NCI-H69 (cell line): ENCODE measurements at regions not wholly inside any gene's neighbourhood (a gene's known extent, or its start where the extent isn't known, plus 50 kb on each side); places are given as distances from the start of the nearest gene placed in this dataset.
"Not testable (repeated sequence)": the region's sequence is repeated elsewhere in the genome, so short reads cannot be mapped to it uniquely, and the experiment has no call there.

Experiments used
- DNase-seq: peaks from one replicate; lab custom pipeline; 2025; lab: John Stamatoyannopoulos, UW

DNA sequence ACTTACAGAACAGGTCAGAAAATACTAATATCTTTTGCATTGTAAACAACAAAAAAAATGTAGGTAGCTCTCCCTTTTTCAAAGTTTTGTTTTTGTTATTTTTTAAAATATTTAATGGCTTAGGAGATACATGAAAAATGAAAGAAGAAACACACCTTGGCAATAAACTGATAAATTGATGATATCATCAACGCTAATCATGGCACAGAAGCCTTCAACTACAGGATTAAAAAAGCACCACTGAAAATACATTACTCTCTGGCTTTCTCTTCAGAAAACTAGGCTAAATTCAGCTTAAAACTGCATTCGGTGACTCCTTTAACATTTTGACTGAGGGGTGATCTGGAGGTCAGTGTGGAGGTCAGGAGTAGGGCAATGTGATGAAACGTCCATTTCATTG, 1018.8 kb upstream of the FANCL start:
- DNase-seq, result no peak

DNA sequence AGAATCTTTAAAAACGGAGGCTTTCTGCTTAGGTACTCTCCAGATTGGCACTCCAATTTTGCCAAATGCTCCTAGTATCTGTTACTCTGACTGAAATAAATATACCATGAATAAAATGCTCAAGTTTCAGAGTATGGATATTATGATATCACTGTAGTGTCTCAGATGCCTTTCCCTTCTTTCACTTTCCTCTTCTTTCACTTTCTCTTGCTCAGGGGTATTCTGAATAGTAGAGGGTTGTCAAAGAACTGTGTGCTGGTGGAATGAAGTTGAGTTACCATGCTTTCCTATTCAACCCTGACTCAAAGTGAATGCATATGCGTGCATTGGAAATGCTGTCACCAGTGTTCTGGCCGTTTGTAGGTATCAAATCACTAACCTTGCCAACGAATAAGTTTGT, 1015.2 kb upstream of the FANCL start:
- no peak for DNase-seq

DNA sequence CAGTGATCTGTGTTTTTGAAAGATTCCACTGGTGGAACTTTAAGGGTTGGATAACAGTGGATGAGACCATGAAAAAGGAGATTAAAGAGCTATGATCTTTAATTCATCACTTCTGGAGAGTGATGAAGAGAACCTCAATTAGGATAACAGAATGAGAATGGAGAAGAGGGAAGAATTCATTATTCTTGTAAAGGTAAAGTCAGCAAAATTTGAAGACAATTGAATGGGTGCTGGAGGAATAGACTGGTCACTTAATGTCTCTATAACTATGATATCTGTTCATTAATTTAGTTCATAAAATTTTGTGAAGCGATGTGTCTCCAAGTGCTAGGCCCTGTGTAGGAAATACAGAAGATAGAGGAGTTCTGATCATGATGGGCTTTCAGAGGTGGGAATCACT, 1013.2 kb upstream of the FANCL start:
- DNase-seq, result no peak

DNA sequence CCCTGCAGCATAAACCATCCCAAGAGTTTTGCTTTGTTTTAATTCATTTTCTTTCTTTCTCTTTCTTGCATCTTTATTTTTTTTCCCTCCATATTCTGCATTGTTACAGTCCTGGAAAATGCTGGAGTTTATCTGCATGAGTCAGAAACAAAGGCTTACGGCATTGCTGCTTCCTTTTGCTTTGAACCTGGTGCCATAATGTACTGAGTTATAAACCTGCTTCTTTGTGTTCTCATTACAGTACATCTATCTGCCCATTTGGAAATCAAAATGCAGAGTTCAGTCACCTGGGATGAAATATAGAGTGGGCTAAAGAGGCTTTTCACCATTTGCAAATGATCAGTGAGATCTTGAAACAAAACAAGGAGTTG, 1009.2 kb upstream of the FANCL start:
- DNase-seq, result no peak

DNA sequence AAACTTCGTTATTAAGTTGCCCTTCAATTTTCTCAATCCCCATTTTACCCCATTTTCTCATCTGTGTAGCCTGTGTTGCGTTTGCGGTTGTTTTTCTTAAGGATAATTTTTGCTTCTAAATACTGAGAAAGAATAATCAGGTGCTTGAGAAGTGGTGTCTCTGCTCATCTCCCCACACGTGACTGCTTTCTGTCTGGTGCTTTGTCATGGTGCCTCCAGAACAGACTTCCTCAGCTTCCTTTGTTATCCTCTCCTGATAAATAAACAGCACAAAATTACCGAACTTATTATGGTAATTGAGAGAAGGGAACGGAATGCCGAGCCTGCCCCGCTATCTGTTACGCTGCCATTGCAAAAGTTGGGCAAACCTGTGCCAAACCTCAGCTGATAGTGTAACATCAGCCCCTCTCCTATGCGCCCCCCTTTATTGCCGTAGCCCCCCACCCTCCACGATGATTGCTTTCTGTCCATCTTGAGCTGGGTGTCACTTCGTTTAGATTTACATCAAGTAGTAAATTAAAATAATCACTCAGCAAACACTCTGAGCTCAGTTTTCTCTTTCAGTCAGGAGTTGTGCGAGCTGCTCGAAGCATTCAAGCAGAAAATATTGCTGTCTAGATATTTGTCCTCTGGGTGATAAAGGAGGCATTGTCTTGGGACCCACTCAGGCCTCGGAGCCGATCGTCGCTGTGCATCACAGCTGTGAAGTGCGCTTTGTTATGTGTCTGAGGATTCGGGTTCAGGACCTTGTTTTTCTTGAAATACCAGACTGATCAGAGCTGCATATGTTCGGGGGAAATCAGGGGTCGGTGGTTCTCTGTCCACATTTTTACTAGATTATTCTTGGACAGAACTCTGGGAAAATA, 1008.5 kb upstream of the FANCL start:
- peak; percentile 57 for DNase-seq

DNA sequence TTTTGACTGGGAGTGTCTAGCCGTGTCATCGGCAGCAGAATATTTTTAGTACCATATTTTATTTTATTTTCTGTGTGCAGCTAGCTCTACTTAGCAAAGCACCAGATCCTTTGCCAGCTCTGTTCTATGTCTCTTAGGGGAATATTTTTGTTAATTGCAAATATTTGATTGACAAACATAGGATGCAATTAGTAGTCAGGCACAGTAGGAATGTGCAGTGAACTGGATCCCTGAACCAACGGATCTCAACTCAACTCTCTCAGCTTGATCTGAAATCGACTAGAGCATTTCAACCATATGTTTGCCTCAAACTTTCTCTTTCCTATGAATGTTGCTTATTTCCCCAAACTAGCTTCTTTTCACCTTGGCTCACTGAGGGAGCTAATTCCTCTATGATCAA, 998.0 kb upstream of the FANCL start:
- peak; percentile 66 for DNase-seq

DNA sequence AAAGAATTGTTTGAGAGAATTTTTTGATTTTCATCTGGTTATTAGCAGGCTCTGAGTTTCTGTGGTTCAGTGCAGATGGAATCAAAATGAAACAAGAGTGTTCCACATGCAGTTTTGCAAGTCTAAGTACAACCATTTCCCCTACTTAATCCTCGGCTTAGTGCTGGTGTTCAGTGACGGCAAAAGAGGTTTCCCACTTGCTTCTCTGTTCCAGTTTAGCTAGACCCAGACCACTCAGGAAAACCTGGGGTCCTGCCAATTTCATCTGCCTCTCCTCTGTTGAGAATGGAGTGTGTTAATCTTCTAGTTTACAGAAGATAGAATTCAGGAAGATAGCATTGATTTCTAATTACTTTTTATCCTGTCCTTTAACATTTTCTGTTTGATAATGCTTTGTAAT, 996.2 kb upstream of the FANCL start:
- no peak for DNase-seq

DNA sequence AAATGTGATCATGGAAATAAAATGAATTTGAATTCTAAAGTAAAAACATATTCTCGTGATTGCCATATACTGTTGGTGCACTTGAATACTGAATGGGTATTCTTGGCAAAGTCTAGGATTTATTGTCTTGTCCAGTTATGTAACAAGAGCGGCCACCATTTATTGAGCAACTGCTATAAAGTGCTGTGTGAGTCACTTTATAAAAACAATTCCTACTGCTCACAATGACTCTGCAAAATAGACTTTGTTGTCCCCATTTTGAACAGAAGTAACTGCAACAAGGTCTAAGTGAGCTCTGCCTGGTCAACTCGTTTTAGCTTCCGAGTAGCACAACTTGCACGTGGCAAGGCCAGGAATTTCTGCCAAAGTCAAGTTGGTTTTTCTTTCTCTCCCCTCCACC, 995.6 kb upstream of the FANCL start:
- no peak for DNase-seq

DNA sequence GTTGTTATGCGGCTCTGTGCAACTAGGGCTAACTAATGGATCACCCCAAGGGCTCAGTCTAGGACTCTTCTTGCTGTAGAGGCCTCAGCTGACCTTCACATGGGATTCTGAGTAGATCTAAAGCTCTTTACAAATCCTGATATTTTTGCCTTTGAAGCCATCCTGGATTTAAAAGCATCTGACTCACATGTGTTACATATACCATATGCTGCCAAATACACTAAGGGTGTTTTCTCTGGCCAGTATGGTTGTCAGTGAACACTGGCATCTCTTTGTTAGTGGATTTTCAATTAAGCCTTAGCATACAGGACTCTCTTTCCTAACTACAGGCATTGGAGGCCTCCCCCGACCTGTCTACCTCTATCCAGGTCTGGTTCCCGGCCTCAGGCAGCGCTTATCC, 992.8 kb upstream of the FANCL start:
- no peak for DNase-seq

DNA sequence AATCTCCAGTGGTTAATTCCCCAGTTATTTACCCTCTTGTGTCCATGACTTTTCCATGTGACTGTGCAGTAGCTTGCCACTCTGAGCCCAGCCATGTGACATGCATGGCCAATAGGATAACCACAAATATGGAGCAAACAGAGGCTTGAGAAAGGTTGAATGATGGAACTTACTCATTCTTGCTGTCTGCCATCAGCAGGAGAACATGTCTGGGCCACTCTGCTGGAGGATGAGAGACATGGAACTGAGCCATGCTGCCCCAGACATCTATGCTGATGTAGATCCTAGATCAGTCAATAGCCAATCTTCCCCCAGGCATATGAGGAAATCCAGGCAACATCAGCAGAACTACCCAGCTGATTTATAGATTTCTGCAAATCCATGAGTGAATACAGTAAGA, 992.3 kb upstream of the FANCL start:
- DNase-seq, result no peak

DNA sequence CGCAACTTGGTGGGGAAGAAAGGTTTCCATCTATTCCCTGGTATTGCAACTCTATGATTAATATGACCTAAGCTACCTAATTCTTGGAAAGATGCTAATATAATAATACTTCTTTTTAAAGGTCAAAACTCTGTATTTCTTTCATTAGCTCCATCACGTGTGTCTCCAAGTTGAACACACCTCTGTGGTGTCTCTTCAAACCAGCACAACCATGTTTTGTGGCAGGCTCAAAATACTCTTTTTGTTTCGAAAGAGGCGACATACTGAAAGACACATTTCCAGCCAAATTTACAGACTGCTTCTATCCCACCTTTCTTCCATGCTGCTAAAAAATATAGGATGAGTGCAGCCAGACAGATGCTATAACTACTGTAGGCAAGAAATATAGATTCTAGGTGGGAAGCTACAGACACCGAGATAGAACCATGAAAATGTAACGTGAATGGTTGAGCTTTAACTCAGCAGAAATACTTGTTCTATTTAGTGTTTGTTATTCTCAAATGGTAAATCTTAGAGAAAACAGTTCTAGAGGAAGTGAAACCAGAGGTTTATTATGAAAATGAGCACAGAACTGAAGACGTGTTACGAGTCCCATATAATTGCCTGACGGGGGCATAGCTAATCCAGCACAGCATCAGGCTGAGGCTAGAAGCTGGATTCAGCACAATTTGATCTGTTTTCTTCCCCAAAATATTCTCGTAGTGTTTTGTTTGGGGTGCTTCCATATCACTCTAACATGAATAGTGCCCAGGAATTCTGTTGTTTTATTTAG, 991.5 kb upstream of the FANCL start:
- DNase-seq, result no peak

DNA sequence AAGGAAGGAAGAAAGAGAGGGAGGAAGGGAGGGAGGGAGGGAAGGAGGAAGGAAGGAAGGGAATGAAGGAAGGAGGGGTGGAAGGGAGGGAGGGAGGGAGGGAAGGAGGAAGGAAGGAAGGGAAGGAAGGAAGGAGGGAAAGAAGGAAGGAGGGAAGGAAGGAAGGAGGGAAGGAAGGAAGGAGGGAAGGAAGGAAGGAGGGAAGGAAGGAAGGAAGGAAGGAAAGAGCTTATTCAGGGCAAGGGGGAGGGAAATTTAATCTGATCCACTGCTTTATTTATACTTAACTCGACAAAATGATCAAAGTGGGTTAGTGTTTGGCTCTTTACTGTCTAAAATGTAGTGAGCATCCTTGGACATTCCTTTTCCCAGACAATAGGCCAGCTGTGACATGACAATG, 985.2 kb upstream of the FANCL start:
- DNase-seq, result not testable (repeated sequence)

DNA sequence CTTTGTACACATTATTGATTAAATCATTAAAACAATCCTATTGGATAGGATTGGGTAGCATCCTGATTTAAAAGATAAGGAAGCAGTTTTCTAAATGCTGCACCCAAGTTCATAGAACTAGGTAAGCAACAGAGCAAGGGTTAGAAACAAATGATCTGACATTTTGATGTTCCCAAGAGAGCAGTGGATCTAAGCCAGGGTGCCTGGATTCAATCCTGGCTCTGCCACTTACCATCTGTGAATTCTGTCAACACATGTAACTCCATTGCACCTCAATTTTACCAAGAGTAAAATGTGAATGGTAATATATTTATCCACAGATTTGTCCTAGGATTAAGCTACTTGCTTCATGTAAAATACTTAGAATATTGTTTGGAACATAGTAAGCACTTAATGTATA, 982.6 kb upstream of the FANCL start:
- DNase-seq, result no peak

DNA sequence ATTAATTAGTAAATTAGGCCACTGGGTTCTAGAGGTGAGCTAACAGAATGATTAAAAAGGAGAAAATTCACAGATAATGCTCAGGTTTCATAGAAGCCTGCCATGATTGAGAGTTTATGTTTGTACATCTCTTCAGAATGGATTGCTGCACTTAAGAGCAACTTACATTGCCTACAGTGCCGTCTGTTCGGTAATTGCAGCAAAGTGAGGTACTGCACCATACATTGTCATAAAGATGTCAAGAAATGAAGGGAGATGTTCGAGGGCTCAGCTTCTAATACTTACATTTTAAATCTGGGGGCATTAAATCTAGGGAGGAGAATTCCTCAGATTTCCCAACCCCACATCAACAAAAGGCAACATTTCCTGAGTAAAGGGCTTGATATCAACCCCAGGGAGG, 976.2 kb upstream of the FANCL start:
- no peak for DNase-seq

DNA sequence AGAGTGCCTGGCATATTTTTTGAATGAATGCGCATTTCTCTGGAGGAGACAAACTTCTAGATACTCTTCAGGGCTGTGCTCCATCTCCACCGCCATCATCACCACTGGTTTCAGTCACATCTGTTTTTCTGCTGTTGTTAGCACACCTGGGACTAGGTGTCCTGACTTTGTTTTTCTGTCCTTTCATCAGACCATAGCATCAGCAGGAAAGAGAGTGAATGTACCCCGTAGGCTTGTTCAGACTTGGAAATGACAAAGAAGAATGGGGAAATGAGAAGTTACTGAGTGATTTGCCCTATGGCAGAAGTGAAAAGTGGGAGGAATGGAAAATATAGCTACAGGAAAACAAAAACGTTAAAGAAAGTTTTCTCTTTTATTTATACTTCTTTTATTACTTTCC, 965.2 kb upstream of the FANCL start:
- DNase-seq, result no peak

DNA sequence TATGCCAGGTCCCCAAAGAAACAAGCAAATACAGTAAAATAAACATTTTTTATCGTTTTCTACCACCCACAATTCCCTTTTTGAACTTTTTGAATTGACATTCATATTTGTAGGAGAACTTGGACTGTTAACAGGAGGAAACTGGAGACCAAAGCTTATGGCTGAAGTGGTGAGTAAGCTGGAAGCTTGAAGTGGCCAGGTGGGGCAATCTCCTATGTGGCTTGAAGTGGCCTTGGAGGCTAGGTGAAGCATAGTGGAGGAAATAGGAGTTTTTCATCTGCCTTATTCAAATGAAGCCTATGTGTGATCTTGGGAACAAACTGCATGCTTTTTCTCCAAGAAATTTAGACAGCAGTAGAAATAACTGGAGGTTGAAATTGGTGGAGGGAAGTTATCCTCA, 962.9 kb upstream of the FANCL start:
- no peak for DNase-seq

DNA sequence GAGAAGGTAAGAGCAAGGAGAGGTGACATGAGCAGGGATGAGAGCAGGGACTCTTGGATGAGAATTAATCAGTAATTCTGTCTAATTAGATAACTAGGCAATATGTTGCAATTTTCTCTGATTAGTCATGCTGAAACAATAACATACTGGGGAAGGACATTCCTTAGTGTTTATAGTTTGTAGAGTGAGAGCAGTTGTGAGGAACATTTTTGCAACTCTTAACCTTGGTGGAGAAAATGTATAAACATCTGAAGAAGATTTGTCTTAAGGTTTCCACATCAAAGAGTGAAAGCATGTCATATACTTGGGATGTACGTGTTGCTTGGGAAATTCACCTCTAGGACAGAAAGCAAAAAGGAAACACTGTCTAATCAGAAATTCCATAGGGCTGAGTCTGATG, 955.4 kb upstream of the FANCL start:
- DNase-seq, result no peak

DNA sequence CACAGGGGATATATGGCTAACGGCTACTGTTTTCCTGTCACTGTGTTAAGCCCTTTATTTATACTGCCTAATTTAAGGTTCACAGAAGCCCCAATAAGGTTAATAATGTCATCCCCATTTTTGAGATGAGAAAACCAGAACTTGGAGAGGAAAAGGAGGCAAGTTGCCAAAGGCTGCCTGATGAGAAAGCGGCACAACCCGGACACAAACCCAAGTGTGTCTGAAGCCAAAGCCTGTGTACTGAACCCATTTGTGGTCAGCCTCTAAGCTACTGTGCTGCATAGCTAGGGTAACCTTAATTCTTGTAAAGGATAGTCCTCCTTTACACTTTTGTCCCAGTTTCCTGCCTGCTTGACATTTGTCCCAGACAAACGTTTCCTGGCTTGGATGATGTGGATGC, 954.7 kb upstream of the FANCL start:
- no peak for DNase-seq

DNA sequence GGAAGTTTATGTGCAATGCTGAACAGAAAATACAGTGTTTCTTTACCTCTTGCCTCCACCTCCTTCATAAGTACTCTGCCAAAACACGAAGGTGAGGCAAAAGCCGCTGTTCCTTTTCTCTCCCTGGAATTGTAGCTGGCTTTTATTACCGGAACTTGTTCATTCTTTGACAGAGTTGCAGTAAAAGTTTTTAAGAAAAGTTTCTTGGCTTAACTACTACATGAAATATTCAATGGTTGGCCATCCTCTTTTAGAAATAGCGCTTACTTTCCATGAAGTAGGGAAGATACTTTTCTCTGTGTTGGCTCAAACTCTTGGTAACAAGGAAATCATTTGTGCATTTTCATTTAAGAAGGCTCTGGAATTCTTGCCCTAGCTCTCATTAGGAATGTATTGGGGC, 950.7 kb upstream of the FANCL start:
- no peak for DNase-seq

DNA sequence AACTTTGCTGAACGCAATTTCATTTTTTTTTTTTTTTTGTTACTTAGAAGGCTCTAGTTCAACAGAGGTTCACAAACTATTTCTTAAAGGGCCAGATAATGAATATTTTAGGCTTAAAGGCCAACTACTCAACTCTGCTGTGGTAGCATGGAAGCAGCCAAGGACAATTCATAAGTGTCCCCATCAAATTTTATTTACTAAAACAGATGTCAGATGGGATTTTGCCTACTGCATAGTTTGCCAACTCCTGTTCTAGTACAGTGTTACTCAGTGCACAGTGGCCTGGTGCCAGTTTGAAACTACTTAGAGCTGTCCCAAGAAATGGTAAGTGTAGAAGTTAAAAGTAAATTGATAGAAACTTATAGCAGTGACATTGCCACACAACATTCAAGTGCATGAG, 949.4 kb upstream of the FANCL start:
- no peak for DNase-seq

DNA sequence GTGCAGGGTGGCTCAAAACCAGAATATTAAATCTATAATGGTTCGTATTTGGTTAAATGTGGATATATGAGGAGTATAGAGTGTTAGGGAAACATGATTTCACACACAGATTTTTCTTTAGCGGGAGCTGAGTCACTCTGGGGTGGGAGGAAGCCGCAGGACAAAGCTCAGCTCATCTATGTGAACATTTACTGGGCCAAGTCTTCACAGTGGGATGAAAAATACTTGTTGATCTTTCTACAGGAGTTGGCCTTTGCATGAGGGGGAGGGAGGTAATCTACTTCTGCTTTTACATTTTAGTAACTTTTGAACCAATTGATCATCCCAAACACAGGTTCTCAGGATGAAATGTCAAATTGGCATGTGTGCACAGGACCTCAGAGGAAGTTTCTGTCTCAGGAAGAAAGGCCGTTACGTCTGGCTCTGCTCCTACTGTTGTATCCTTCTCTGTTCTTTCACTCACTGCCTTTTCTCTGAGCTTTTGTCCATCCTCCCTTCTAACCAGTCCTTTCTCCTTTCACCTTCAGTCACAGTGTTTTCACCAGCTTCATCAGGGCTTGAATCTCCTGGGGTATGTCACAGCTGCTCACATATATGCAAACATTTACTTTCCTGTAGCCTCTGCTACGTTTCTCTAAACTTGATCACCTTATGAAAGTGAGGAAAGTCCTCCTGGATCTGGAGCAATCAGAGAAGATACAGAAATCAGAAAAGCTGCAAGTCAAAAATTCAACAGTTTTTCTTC, 943.3 kb upstream of the FANCL start:
- peak; percentile 67 for DNase-seq

DNA sequence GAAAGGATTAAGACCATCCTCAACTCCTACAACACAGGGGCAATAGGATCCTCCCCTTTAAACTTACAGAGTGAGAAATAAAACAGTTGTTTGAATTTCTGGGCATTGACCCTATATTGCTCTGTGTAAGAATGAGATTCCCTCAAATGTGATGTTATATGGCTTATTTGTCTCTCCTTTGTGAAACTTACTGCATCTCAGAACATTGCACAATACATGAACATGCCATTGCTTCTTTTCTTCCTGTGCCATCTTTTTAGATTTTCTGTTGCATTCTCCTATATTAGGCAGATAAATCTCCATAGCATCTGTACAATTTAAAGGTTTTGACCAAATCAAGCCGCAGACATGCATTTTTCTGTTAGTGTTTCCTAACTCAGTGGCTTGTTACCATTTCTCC, 941.9 kb upstream of the FANCL start:
- DNase-seq, result no peak

DNA sequence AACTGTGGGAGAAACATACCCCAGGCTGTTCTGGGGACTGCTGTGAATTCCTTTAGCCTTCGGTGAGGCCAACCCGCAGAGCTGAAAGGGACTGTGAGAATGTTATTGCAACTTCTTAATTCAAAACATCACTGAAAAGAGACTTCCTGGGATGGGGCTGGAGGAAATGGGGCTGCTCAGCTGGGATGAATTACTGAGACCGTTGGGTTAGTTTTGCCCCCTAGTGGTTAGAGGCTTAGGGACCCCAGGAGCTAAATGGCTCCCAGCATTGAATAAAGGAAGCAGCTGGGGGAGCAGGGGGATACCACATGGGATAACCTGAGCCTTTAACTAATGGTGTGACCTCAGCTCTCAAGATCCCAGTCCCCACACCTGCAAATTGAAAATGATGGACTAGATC, 941.1 kb upstream of the FANCL start:
- DNase-seq, result peak; percentile 62
